Activated CD8-positive, alpha-beta T cell treated with anti-CD3 and anti-CD28 coated beads for 36 hours (primary cell): ENCODE measurements at regions not wholly inside any gene's neighbourhood (a gene's known extent, or its start where the extent isn't known, plus 50 kb on each side); places are given as distances from the start of the nearest gene placed in this dataset.

Experiments
- ATAC-seq: fragments of 200-7000 bp; cut with Tn5 transposase; one replicate; pipeline ENCODE4 v1.10.0; 2021; ENCODE audit warnings: mild to moderate bottlenecking, moderate library complexity
- CTCF ChIA-PET: fragments of 350-600 bp; sonication (Branson Sonifier 250); formaldehyde crosslinking; loops from one replicate; lab custom pipeline; 2021; ENCODE audit warnings: antibody characterized with exemption; lab: Charles Lee
- POLR2A ChIA-PET: fragments of 350-600 bp; sonication (Branson Sonifier 250); formaldehyde crosslinking; loops from one replicate; lab custom pipeline; 2021; ENCODE audit warnings: antibody characterized with exemption; lab: Charles Lee
- DNase-seq: peaks from one replicate; pipeline ENCODE4 v3.0.0-alpha.2; 2020
- H3K27ac Mint-ChIP-seq: one replicate; pipeline ENCODE4 v1.8.0; 2021; ENCODE audit warnings: mild to moderate bottlenecking, mixed read lengths
- H3K27me3 Mint-ChIP-seq: one replicate; pipeline ENCODE4 v1.8.0; 2021; ENCODE audit warnings: mixed read lengths
- H3K36me3 Mint-ChIP-seq: one replicate; pipeline ENCODE4 v1.8.0; 2021; ENCODE audit warnings: low read depth, mixed read lengths
- H3K4me1 Mint-ChIP-seq: one replicate; pipeline ENCODE4 v1.8.0; 2021; ENCODE audit warnings: low read depth, mixed read lengths
- H3K4me3 Mint-ChIP-seq: one replicate; pipeline ENCODE4 v1.8.0; 2021; ENCODE audit warnings: mild to moderate bottlenecking, moderate library complexity, mixed read lengths
- H3K9me3 Mint-ChIP-seq: one replicate; pipeline ENCODE4 v1.8.0; 2021; ENCODE audit warnings: mixed read lengths
- CTCF ChIP-seq: fragments of 200-600 bp; IDR thresholded peaks from one replicate; pipeline ENCODE4 v1.8.0; 2022; ENCODE audit warnings: antibody characterized with exemption, mild to moderate bottlenecking
- intact Hi-C: fragments of 100-400 bp; cut with micrococcal nuclease; formaldehyde crosslinking; loops from one replicate; pipeline ENCODE4 v1.10.0; 2022

DNA sequence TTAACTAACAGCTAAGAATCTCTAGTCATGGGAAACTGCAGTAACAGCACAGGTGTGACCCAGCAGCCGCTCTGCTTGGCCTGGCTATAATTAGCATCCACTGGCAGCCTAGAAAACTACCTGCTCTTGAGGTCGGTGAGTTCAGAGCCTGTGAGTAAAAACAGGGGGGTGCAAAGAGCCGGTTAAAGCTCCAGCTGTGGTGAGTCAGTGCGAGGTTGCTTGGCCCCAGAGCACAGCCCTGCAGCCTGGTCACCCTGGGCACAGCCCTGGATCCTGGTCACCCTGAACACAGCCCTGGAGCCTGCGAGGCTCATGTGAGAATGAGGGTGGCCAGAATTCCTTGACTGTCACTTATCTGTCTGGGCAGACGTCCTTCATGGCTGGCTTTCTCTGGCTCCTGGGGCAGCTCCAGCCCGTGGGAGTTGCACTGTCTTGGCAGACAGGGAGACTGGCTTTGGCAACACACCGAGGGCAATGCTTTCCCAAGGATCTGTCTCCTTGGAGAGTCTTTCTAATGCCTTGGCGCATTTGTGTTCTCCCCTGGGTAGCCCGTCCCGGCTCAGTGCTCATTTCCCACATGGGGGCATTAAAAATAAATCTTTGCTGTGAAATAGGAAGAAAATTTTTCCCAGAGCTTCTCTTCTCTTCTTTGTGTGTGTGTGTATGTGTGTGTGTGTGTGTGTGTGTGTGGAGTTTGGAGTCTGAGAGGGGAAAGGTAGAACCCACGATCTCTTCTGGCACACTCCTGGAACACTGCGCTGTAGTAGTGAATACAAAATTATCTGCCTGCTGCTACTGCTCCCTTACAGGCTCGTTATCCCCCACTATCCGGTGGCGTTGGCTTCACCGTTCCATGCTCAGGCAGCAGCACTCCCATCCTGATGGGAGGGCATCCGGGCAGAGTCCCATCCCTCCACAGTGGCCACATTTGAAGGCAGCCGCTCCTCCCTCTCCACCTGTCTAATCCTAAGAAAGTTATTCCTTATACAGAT is 250.2 kb upstream of the MEX3C start:
- ATAC-seq = no peak
- Mint-ChIP-seq H3K9me3 (no peaks in the 10 kb centered on the region), H3K27me3 (peaks cover 8% of the 10 kb centered on the region), H3K4me1 (no peaks in the 10 kb centered on the region), H3K27ac (no peak overlapping the region), H3K36me3 (no peaks in the 10 kb centered on the region), H3K4me3 (no peak overlapping the region)
- DNase-seq = no peak
- POLR2A ChIA-PET = no interaction called here
- intact Hi-C loops = no loop called here
- CTCF ChIA-PET = no interaction called here
- TF ChIP-seq CTCF = no peak

DNA sequence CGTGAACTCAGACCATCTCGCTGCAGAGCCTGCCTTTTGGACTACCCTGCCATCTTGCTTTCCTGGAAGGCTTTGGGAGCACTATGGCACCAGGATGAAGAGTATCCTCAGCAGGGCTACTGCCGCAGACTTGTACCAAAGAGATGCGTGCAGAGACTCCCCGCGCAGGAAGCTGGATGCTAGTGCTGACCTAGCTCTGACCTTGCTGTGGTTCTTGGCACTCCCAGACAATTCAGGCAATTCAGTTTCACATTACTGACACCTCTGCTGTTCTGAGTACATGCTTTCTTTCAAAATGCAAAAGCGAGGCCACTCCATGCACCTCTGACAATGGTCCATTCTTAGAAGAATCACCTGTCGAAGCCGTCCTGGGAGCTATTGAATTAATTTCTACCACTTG is 251.5 kb upstream of the MEX3C start:
- ATAC-seq (no peak), DNase-seq (no peak)
- Mint-ChIP-seq H3K36me3 (no peaks in the 10 kb centered on the region), H3K4me3 (no peak overlapping the region), H3K9me3 (no peaks in the 10 kb centered on the region), H3K4me1 (no peaks in the 10 kb centered on the region), H3K27ac (no peak overlapping the region), H3K27me3 (peaks cover 4% of the 10 kb centered on the region)
- CTCF ChIA-PET = no interaction called here
- POLR2A ChIA-PET = no interaction called here
- intact Hi-C loops = no loop called here
- TF ChIP-seq CTCF = no peak

- Mint-ChIP-seq H3K27ac (no peak overlapping the region), H3K36me3 (no peaks in the 10 kb centered on the region), H3K27me3 (peaks cover 2% of the 10 kb centered on the region), H3K4me3 (no peak overlapping the region), H3K4me1 (no peaks in the 10 kb centered on the region), H3K9me3 (no peaks in the 10 kb centered on the region)
- ATAC-seq = no peak
- POLR2A ChIA-PET = interaction anchor here (1.1 kb wide), 1 partner anchor 37 kb away, joined by 3 read pairs; no protein-coding TSS in a partner anchor
- no peak for DNase-seq
- TF ChIP-seq CTCF = no peak
- intact Hi-C loops = no loop called here
- CTCF ChIA-PET = no interaction called here
These were observed 256.1 kb upstream of the MEX3C start for GRCh38 chr18:51453594-51453993.

- ChIA-PET CTCF (no interaction called here), POLR2A (no interaction called here)
- intact Hi-C loops = no loop called here
- H3K4me1 Mint-ChIP-seq = no peaks in the 10 kb centered on the region
- H3K9me3 Mint-ChIP-seq = no peaks in the 10 kb centered on the region
- no peak for TF ChIP-seq CTCF
- no peak for DNase-seq
- H3K4me3 Mint-ChIP-seq = no peak overlapping the region
- no peaks in the 10 kb centered on the region for H3K36me3 Mint-ChIP-seq
- peaks cover 9% of the 10 kb centered on the region for H3K27me3 Mint-ChIP-seq
- H3K27ac Mint-ChIP-seq = no peak overlapping the region
- no peak for ATAC-seq
These were observed 261.4 kb upstream of the MEX3C start for GRCh38 chr18:51458861-51459260.

GRCh38 chr18:51461956-51462355 is 264.5 kb upstream of the MEX3C start:
- Mint-ChIP-seq H3K4me3 (no peak overlapping the region), H3K27me3 (peaks cover 9% of the 10 kb centered on the region), H3K36me3 (no peaks in the 10 kb centered on the region), H3K27ac (no peak overlapping the region), H3K9me3 (no peaks in the 10 kb centered on the region), H3K4me1 (no peaks in the 10 kb centered on the region)
- POLR2A ChIA-PET = no interaction called here
- TF ChIP-seq CTCF = no peak
- DNase-seq = no peak
- intact Hi-C loops = no loop called here
- ATAC-seq = no peak
- CTCF ChIA-PET = no interaction called here
